NCI-H1105 treated with DMSO at 0.1 percent for 48 hours (cell line): ENCODE measurements at regions not wholly inside any gene's neighbourhood (a gene's known extent, or its start where the extent isn't known, plus 50 kb on each side); places are given as distances from the start of the nearest gene placed in this dataset.
"Not testable (repeated sequence)": the region's sequence is repeated elsewhere in the genome, so short reads cannot be mapped to it uniquely, and the experiment has no call there.

Source experiments
- DNase-seq: peaks from one replicate; lab custom pipeline; 2025; lab: John Stamatoyannopoulos, UW

GRCh38 chrX:98065151-98065550, 1181.4 kb downstream of the RPA4 start:
- DNase-seq = no peak

GRCh38 chrX:98067611-98068010, 1183.9 kb downstream of the RPA4 start:
- no peak for DNase-seq

GRCh38 chrX:98068024-98068580, 1184.4 kb downstream of the RPA4 start:
- DNase-seq = no peak

- DNase-seq = no peak
These were observed 1187.6 kb downstream of the RPA4 start for GRCh38 chrX:98071331-98071730.

GRCh38 chrX:98077440-98077839, 1193.7 kb downstream of the RPA4 start:
- DNase-seq = no peak

GRCh38 chrX:98111684-98112083, 1228.0 kb downstream of the RPA4 start:
- no peak for DNase-seq

GRCh38 chrX:98114021-98114420, 1230.3 kb downstream of the RPA4 start:
- no peak for DNase-seq

- no peak for DNase-seq
These were observed 1257.8 kb downstream of the RPA4 start for GRCh38 chrX:98141466-98141865.

- no peak for DNase-seq
These were observed 1307.3 kb downstream of the RPA4 start for GRCh38 chrX:98191003-98191402.

GRCh38 chrX:98194036-98194435, 1310.3 kb downstream of the RPA4 start:
- no peak for DNase-seq

GRCh38 chrX:98203800-98204199, 1320.1 kb downstream of the RPA4 start:
- DNase-seq = no peak

GRCh38 chrX:98207947-98208346, 1324.2 kb downstream of the RPA4 start:
- no peak for DNase-seq

- no peak for DNase-seq
These were observed 1347.3 kb downstream of the RPA4 start for GRCh38 chrX:98231003-98231402.

- DNase-seq = not testable (repeated sequence)
These were observed 1356.4 kb downstream of the RPA4 start for GRCh38 chrX:98240061-98240460.

GRCh38 chrX:98263135-98263534, 1379.4 kb downstream of the RPA4 start:
- DNase-seq = no peak

GRCh38 chrX:98289726-98290125, 1406.0 kb downstream of the RPA4 start:
- no peak for DNase-seq

GRCh38 chrX:98294310-98294709, 1410.6 kb downstream of the RPA4 start:
- DNase-seq = no peak

GRCh38 chrX:98296129-98296528, 1412.4 kb downstream of the RPA4 start:
- no peak for DNase-seq

- no peak for DNase-seq
These were observed 1416.1 kb downstream of the RPA4 start for GRCh38 chrX:98299785-98300184.

GRCh38 chrX:98300536-98300935, 1416.8 kb downstream of the RPA4 start:
- not testable (repeated sequence) for DNase-seq

GRCh38 chrX:98331407-98331806, 1447.7 kb downstream of the RPA4 start:
- no peak for DNase-seq

- no peak for DNase-seq
These were observed 1454.8 kb downstream of the RPA4 start for GRCh38 chrX:98338544-98338943.

GRCh38 chrX:98350940-98351339, 1467.2 kb downstream of the RPA4 start:
- DNase-seq = no peak

GRCh38 chrX:98357146-98357545, 1473.4 kb downstream of the RPA4 start:
- peak; percentile 59 for DNase-seq

GRCh38 chrX:98362630-98363029, 1478.9 kb downstream of the RPA4 start:
- DNase-seq = no peak
